Endothelial cell (in vitro differentiated cells): ENCODE measurements at regions not wholly inside any gene's neighbourhood (a gene's known extent, or its start where the extent isn't known, plus 50 kb on each side); places are given as distances from the start of the nearest gene placed in this dataset.

ENCODE experiments used
- DNase-seq: peaks from one replicate; pipeline ENCODE4 v3.0.0; 2021; ENCODE audit warnings: low spot score
- H3K27ac Mint-ChIP-seq: one replicate; pipeline ENCODE4 v1.8.0; 2021; ENCODE audit warnings: mixed read lengths, inconsistent platforms; ENCODE audit not compliant: unreplicated experiment
- H3K27me3 Mint-ChIP-seq: one replicate; pipeline ENCODE4 v1.8.0; 2021; ENCODE audit warnings: mild to moderate bottlenecking, moderate library complexity, mixed read lengths, inconsistent platforms; ENCODE audit not compliant: unreplicated experiment
- H3K36me3 Mint-ChIP-seq: one replicate; pipeline ENCODE4 v1.8.0; 2021; ENCODE audit warnings: mild to moderate bottlenecking, low read depth, mixed read lengths, inconsistent platforms; ENCODE audit not compliant: unreplicated experiment
- H3K4me1 Mint-ChIP-seq: one replicate; pipeline ENCODE4 v1.8.0; 2021; ENCODE audit warnings: mild to moderate bottlenecking, mixed read lengths, inconsistent platforms; ENCODE audit not compliant: unreplicated experiment
- H3K4me3 Mint-ChIP-seq: one replicate; pipeline ENCODE4 v1.8.0; 2021; ENCODE audit warnings: mild to moderate bottlenecking, mixed read lengths, inconsistent platforms; ENCODE audit not compliant: unreplicated experiment
- H3K9me3 Mint-ChIP-seq: one replicate; pipeline ENCODE4 v1.8.0; 2021; ENCODE audit warnings: mixed read lengths, inconsistent platforms; ENCODE audit not compliant: unreplicated experiment
- CTCF ChIP-seq: fragments of 200-600 bp; sonication (generic); IDR thresholded peaks from one replicate; pipeline ENCODE4 v1.5.0; 2021; ENCODE audit warnings: antibody characterized with exemption; ENCODE audit not compliant: unreplicated experiment

- no peak overlapping the region for H3K27ac Mint-ChIP-seq
- no peak for TF ChIP-seq CTCF
- H3K36me3 Mint-ChIP-seq: no peaks in the 10 kb centered on the region
- H3K27me3 Mint-ChIP-seq: peaks cover 6% of the 10 kb centered on the region
- no peak for DNase-seq
- no peak overlapping the region for H3K4me3 Mint-ChIP-seq
- no peaks in the 10 kb centered on the region for H3K9me3 Mint-ChIP-seq
- H3K4me1 Mint-ChIP-seq: no peaks in the 10 kb centered on the region
Measured at GRCh38 chr18:46407486-46408166, 249.4 kb downstream of the LOXHD1 start.

- DNase-seq: peak; percentile 34
- H3K36me3 Mint-ChIP-seq: no peaks in the 10 kb centered on the region
- H3K4me1 Mint-ChIP-seq: no peaks in the 10 kb centered on the region
- TF ChIP-seq CTCF: peak; percentile 44
- H3K27me3 Mint-ChIP-seq: peaks cover 5% of the 10 kb centered on the region
- no peak overlapping the region for H3K27ac Mint-ChIP-seq
- no peak overlapping the region for H3K4me3 Mint-ChIP-seq
- no peaks in the 10 kb centered on the region for H3K9me3 Mint-ChIP-seq
Measured at GRCh38 chr18:46408334-46408987, 248.6 kb downstream of the LOXHD1 start.

GRCh38 chr18:46411191-46411828 lies 245.7 kb downstream of the LOXHD1 start:
- TF ChIP-seq CTCF: no peak
- Mint-ChIP-seq H3K36me3 (no peaks in the 10 kb centered on the region), H3K4me1 (peaks cover 12% of the 10 kb centered on the region), H3K4me3 (no peak overlapping the region), H3K9me3 (no peaks in the 10 kb centered on the region), H3K27me3 (peaks cover 1% of the 10 kb centered on the region), H3K27ac (no peak overlapping the region)
- no peak for DNase-seq

- H3K27ac Mint-ChIP-seq: no peak overlapping the region
- H3K27me3 Mint-ChIP-seq: peaks cover 1% of the 10 kb centered on the region
- peaks cover 12% of the 10 kb centered on the region for H3K4me1 Mint-ChIP-seq
- no peak for DNase-seq
- TF ChIP-seq CTCF: no peak
- no peaks in the 10 kb centered on the region for H3K9me3 Mint-ChIP-seq
- H3K4me3 Mint-ChIP-seq: no peak overlapping the region
- no peaks in the 10 kb centered on the region for H3K36me3 Mint-ChIP-seq
Measured at GRCh38 chr18:46411867-46412690, 244.9 kb downstream of the LOXHD1 start.
